HepG2 (cell line): ENCODE measurements at regions not wholly inside any gene's neighbourhood (a gene's known extent, or its start where the extent isn't known, plus 50 kb on each side); places are given as distances from the start of the nearest gene placed in this dataset.

ENCODE experiments used
- ATAC-seq: fragments of 200-7000 bp; cut with Tn5 transposase; 3 replicates; pipeline ENCODE4 v1.9.1; 2020; ENCODE audit warnings: mild to moderate bottlenecking, moderate library complexity
- BruUV-seq: library from RNA; stranded (reverse); fragments of 400-500 nt; replicated peaks from 2 replicates; lab custom pipeline; 2021; lab: Mats Ljungman, UMichigan
- CTCF ChIA-PET: fragments of 300-600 bp; formaldehyde crosslinking; extraction: SDS; loops from one replicate; lab custom pipeline; 2021; ENCODE audit warnings: low total read pairs, inconsistent platforms, low intra/inter-chr PET ratio; lab: Yijun Ruan, JAX
- POLR2A ChIA-PET: fragments of 350-600 bp; sonication (Branson Sonifier 250); formaldehyde crosslinking; loops from one replicate; lab custom pipeline; 2020; ENCODE audit warnings: antibody characterized with exemption, inconsistent platforms; lab: Yijun Ruan, JAX
- DNase-seq: peaks from one replicate; pipeline ENCODE4 v3.0.0-alpha.2; 2015; ENCODE audit warnings: low spot score
- FAIRE-seq: peaks from 3 replicates; lab custom pipeline; 2011; peaks lifted over from hg19 to GRCh38; lab: Jason Lieb, UNC
- H2AFZ ChIP-seq: one replicate; pipeline ENCODE4 v1.6.1; 2011; ENCODE audit warnings: low read length, inconsistent platforms
- H3K27ac ChIP-seq: fragments of 300-600 bp; 3 replicates; pipeline ENCODE4 v1.8.0; 2011; ENCODE audit warnings: mixed run types, mild to moderate bottlenecking, mixed read lengths, low read length, inconsistent platforms; ENCODE audit not compliant: insufficient read depth; ENCODE audit errors: extremely low read length
- H3K27me3 ChIP-seq, 2 experiments: fragments of 200-600 bp in 1 of 2; 2 replicates in 1 of 2; 3 replicates in 1 of 2; pipeline versions ENCODE4 v1.6.0 to v1.8.0; 2011; ENCODE audit warnings: low read length in 2 of 2, mild to moderate bottlenecking in 2 of 2, moderate library complexity in 2 of 2, inconsistent platforms in 1 of 2; ENCODE audit not compliant: insufficient read depth in 2 of 2, control insufficient read depth in 1 of 2
- H3K36me3 ChIP-seq, 2 experiments: fragments of 200-600 bp in 1 of 2; replicated peaks in 1 of 2; 2 replicates in 1 of 2; 3 replicates in 1 of 2; pipeline versions ENCODE4 v1.5.1 to v1.8.0; 2011; ENCODE audit warnings: low read length in 2 of 2, inconsistent platforms in 1 of 2; ENCODE audit not compliant: insufficient read depth in 2 of 2, control insufficient read depth in 1 of 2
- H3K4me1 ChIP-seq: 2 replicates; pipeline ENCODE4 v1.5.1; 2012; ENCODE audit warnings: low read length, inconsistent platforms; ENCODE audit not compliant: insufficient read depth
- H3K4me2 ChIP-seq: 2 replicates; pipeline ENCODE4 v1.6.0; 2011; ENCODE audit warnings: low read depth, low read length, inconsistent platforms
- H3K4me3 ChIP-seq, 3 experiments: fragments of 200-600 bp in 1 of 3; sonication (generic), shearing (Covaris generic) in 1 of 3; replicated peaks in 1 of 3; 2 replicates each; pipeline ENCODE4 v1.5.1; 2011 to 2016; ENCODE audit warnings: low read length in 3 of 3, inconsistent platforms in 2 of 3, low read depth in 2 of 3, mild to moderate bottlenecking in 2 of 3, control low read depth in 1 of 3, mixed read lengths in 1 of 3; ENCODE audit not compliant: insufficient read depth in 1 of 3
- H3K79me2 ChIP-seq: one replicate; pipeline ENCODE4 v1.6.1; 2011; ENCODE audit warnings: low read length, inconsistent platforms; ENCODE audit not compliant: insufficient read depth
- H3K9ac ChIP-seq: 2 replicates; pipeline ENCODE4 v1.6.0; 2011; ENCODE audit warnings: mild to moderate bottlenecking, low read depth, low read length, inconsistent platforms; ENCODE audit not compliant: insufficient read depth
- H3K9me3 ChIP-seq: 2 replicates; pipeline ENCODE4 v1.5.1; 2012; ENCODE audit warnings: mild to moderate bottlenecking, low read length
- H4K20me1 ChIP-seq: 2 replicates; pipeline ENCODE4 v1.6.0; 2011; ENCODE audit warnings: inconsistent platforms, mild to moderate bottlenecking, low read length, moderate library complexity; ENCODE audit not compliant: insufficient read depth
- ISX ChIP-seq: sonication (generic); formaldehyde crosslinking; conservative IDR thresholded peaks from 2 replicates; pipeline ENCODE4 v1.5.0; 2020; ENCODE audit warnings: missing genetic modification reagents
- LCORL ChIP-seq, 2 experiments: fragments of 450-650 bp in 1 of 2; sonication (generic) in 1 of 2; formaldehyde crosslinking in 1 of 2; IDR thresholded peaks; 2 replicates each; pipeline versions ENCODE4 v1.5.0 to v1.6.1; 2017 to 2020; ENCODE audit warnings: antibody characterized with exemption in 1 of 2, missing genetic modification reagents in 1 of 2
- PHF5A ChIP-seq: IDR thresholded peaks from one replicate; pipeline ENCODE4 v1.6.1; 2018; ENCODE audit warnings: low read depth, missing genetic modification reagents; ENCODE audit not compliant: unreplicated experiment
- TCF7 ChIP-seq: sonication (generic); IDR thresholded peaks from 2 replicates; pipeline ENCODE4 v1.6.1; 2016; ENCODE audit warnings: antibody characterized with exemption, low read depth
- ZKSCAN5 ChIP-seq: sonication (generic); formaldehyde crosslinking; IDR thresholded peaks from 2 replicates; pipeline ENCODE4 v1.5.1; 2020; ENCODE audit warnings: mild to moderate bottlenecking, missing genetic modification reagents
- ZNF335 ChIP-seq: sonication (generic); formaldehyde crosslinking; IDR thresholded peaks from 2 replicates; pipeline ENCODE4 v1.4.0; 2020; ENCODE audit warnings: missing genetic modification reagents
- ZNF660 ChIP-seq: sonication (generic); formaldehyde crosslinking; IDR thresholded peaks from 2 replicates; pipeline ENCODE4 v1.5.1; 2020; ENCODE audit warnings: mild to moderate bottlenecking, low read depth, missing genetic modification reagents, borderline replicate concordance
- ZSCAN29 ChIP-seq: sonication (generic); formaldehyde crosslinking; conservative IDR thresholded peaks from 2 replicates; pipeline ENCODE4 v1.4.0; 2020; ENCODE audit warnings: mild to moderate bottlenecking, missing genetic modification reagents
- ZSCAN30 ChIP-seq: sonication (generic); formaldehyde crosslinking; IDR thresholded peaks from 2 replicates; pipeline ENCODE4 v1.5.0; 2020; ENCODE audit warnings: mild to moderate bottlenecking, missing genetic modification reagents
- WGBS: methylation state at CpG from one replicate; pipeline ENCODE4 v1.1.6; 2017; ENCODE audit warnings: low lambda C conversion rate; 5-methylcytosine and 5-hydroxymethylcytosine counted together
- in situ Hi-C: cut with HindIII; loops from 2 replicates; pipeline ENCODE4 v1.10.0; 2017; ENCODE audit warnings: low pct_unique_long_range_greater_than_20kb; ENCODE audit not compliant: extremely low pct_ligation_motif_present
- intact Hi-C: fragments of 100-400 bp; cut with micrococcal nuclease; formaldehyde crosslinking; loops from one replicate; pipeline ENCODE4 v1.10.0; 2022; ENCODE audit not compliant: unreplicated experiment
- TF ChIP-seq, protein P1 (sequence below): sonication (generic); formaldehyde crosslinking; IDR thresholded peaks from 2 replicates; pipeline ENCODE4 v1.8.0; 2022; ENCODE audit warnings: mild to moderate bottlenecking, missing genetic modification reagents, borderline replicate concordance
- TF ChIP-seq, protein P2 (sequence below): IDR thresholded peaks from 2 replicates; pipeline ENCODE4 v1.6.1; 2016; ENCODE audit warnings: low read depth

GRCh38 chr5:54671111-54671531 is 153.6 kb downstream of the SNX18 start:
- Histone ChIP-seq H2AFZ (no peak overlapping the region), H3K9ac (no peak overlapping the region), H3K79me2 (no peaks in the 10 kb centered on the region), H3K4me1 (no peaks in the 10 kb centered on the region), H4K20me1 (no peaks in the 10 kb centered on the region), H3K4me2 (no peak overlapping the region), H3K27me3 (no peaks in the 10 kb centered on the region; a peak in 1 of 5 replicates), H3K27ac (no peak overlapping the region), H3K36me3 (no peaks in the 10 kb centered on the region), H3K4me3 (no peak overlapping the region), H3K9me3 (peaks cover 7% of the 10 kb centered on the region; the same call in 1 of the 2 replicates)
- POLR2A ChIA-PET, result no interaction called here
- TF ChIP-seq, protein P1, sequence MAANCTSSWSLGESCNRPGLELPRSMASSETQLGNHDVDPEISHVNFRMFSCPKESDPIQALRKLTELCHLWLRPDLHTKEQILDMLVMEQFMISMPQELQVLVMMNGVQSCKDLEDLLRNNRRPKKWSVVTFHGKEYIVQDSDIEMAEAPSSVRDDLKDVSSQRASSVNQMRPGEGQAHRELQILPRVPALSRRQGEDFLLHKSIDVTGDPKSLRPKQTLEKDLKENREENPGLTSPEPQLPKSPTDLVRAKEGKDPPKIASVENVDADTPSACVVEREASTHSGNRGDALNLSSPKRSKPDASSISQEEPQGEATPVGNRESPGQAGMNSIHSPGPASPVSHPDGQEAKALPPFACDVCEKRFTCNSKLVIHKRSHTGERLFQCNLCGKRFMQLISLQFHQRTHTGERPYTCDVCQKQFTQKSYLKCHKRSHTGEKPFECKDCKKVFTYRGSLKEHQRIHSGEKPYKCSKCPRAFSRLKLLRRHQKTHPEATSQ (CRISPR knock-in tag), result no peak
- TF ChIP-seq ZNF660 (CRISPR knock-in tag) (no peak), LCORL (IDR thresholded peaks at IDR 0.05) (no peak), LCORL (CRISPR knock-in tag; IDR thresholded peaks at IDR 0.05) (no peak), ZSCAN30 (CRISPR knock-in tag) (no peak), PHF5A (CRISPR knock-in tag) (no peak), ISX (CRISPR knock-in tag) (no peak), ZKSCAN5 (CRISPR knock-in tag) (no peak), ZSCAN29 (CRISPR knock-in tag) (no peak), TCF7 (no peak), ZNF335 (CRISPR knock-in tag) (no peak)
- TF ChIP-seq, protein P2, sequence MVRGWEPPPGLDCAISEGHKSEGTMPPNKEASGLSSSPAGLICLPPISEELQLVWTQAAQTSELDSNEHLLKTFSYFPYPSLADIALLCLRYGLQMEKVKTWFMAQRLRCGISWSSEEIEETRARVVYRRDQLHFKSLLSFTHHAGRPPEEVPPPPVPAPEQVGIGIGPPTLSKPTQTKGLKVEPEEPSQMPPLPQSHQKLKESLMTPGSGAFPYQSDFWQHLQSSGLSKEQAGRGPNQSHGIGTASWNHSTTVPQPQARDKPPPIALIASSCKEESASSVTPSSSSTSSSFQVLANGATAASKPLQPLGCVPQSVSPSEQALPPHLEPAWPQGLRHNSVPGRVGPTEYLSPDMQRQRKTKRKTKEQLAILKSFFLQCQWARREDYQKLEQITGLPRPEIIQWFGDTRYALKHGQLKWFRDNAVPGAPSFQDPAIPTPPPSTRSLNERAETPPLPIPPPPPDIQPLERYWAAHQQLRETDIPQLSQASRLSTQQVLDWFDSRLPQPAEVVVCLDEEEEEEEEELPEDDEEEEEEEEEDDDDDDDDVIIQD (CRISPR knock-in tag), result no peak
- CTCF ChIA-PET, result no interaction called here
- ATAC-seq, result no peak
- in situ Hi-C loops, result no loop called here
- no peak for DNase-seq
- 5% methylated on average over 4 of the region's 4 CpGs for WGBS
- no peak for FAIRE-seq
- no TSS peak for BruUV-seq
- intact Hi-C loops, result no loop called here
